ENCODE measurements at regions not wholly inside any gene's neighbourhood (a gene's known extent, or its start where the extent isn't known, plus 50 kb on each side); places are given as distances from the start of the nearest gene placed in this dataset.

DNA sequence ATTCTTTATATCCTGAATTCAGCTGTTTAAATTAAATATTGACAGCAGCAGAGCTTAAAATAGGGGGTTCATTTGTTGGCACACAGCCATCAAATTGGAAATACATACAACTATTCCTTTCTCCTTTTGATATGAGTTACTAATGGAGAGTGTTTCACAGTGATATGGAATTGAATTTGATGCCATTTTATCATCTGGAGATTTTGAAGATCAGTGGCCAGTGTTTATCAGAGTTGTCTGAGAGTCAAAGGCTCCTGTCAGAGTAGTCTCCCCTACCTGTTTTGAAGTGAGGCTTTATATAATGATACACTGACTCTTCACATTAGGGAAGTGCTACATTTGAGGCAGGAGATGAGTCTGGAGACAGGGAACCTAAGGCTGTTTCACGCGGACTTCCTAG is 1286.3 kb downstream of the TECRL start:
- Histone ChIP-seq H3K9me3 (peaks cover 0 to 8% of the 10 kb centered on the region in 2 donors), H3K27me3 (no peaks in the 10 kb centered on the region), H3K4me3 (no peak overlapping the region), H3K4me1 (no peaks in the 10 kb centered on the region), H3K27ac (no peak overlapping the region), H3K36me3 (no peaks in the 10 kb centered on the region)
- DNase-seq (no peak), ATAC-seq (no peak)
- intact Hi-C loops (cut with DNase I), result no loop called here
- TF ChIP-seq, protein P1, sequence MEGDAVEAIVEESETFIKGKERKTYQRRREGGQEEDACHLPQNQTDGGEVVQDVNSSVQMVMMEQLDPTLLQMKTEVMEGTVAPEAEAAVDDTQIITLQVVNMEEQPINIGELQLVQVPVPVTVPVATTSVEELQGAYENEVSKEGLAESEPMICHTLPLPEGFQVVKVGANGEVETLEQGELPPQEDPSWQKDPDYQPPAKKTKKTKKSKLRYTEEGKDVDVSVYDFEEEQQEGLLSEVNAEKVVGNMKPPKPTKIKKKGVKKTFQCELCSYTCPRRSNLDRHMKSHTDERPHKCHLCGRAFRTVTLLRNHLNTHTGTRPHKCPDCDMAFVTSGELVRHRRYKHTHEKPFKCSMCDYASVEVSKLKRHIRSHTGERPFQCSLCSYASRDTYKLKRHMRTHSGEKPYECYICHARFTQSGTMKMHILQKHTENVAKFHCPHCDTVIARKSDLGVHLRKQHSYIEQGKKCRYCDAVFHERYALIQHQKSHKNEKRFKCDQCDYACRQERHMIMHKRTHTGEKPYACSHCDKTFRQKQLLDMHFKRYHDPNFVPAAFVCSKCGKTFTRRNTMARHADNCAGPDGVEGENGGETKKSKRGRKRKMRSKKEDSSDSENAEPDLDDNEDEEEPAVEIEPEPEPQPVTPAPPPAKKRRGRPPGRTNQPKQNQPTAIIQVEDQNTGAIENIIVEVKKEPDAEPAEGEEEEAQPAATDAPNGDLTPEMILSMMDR (IDR thresholded peaks at IDR 0.05), result no peak

- TF ChIP-seq, protein P1 (IDR thresholded peaks at IDR 0.05), result no peak
- H3K36me3 ChIP-seq, result no peaks in the 10 kb centered on the region
- no peaks in the 10 kb centered on the region for H3K27me3 ChIP-seq
- H3K9me3 ChIP-seq, result peaks cover 0 to 35% of the 10 kb centered on the region in 2 donors
- H3K27ac ChIP-seq, result no peak overlapping the region
- no peak overlapping the region for H3K4me3 ChIP-seq
- intact Hi-C loops (cut with DNase I), result no loop called here
- ATAC-seq (no peak), DNase-seq (no peak)
- H3K4me1 ChIP-seq, result no peaks in the 10 kb centered on the region
Measured at GRCh38 chr4:63106600-63106999, 1302.7 kb downstream of the TECRL start.

GRCh38 chr4:63105839-63106238 is 1303.4 kb downstream of the TECRL start:
- Histone ChIP-seq H3K36me3 (no peaks in the 10 kb centered on the region), H3K9me3 (peaks cover 0 to 40% of the 10 kb centered on the region in 2 donors), H3K27ac (no peak overlapping the region), H3K4me1 (no peaks in the 10 kb centered on the region), H3K4me3 (no peak overlapping the region), H3K27me3 (no peaks in the 10 kb centered on the region)
- DNase-seq, result no peak
- no peak for ATAC-seq
- intact Hi-C loops (cut with DNase I), result no loop called here
- TF ChIP-seq, protein P1 (IDR thresholded peaks at IDR 0.05), result no peak

DNA sequence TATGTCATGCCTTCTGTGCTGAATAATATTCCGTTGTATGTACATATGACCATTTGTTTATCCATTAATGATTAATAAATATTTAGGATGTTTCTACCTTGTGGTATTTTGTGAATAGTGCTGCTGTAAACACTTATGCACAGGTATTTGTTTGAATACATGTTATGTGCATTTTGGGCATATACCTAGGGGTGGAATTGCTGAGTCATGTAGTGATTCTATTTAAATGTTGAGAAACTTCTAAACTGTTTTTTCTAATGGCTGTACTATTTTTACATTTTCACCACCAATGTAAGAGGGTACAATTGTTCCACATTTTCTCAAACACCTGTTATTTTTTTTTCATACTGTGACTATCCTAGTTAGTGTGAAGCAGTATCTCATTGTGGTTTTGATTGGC is 1318.6 kb downstream of the TECRL start:
- Histone ChIP-seq H3K4me1 (no peaks in the 10 kb centered on the region), H3K27ac (no peak overlapping the region), H3K36me3 (no peaks in the 10 kb centered on the region), H3K27me3 (no peaks in the 10 kb centered on the region), H3K4me3 (no peak overlapping the region), H3K9me3 (no peaks in the 10 kb centered on the region)
- no peak for ATAC-seq
- intact Hi-C loops (cut with DNase I), result no loop called here
- TF ChIP-seq, protein P1 (IDR thresholded peaks at IDR 0.05), result no peak
- no peak for DNase-seq

DNA sequence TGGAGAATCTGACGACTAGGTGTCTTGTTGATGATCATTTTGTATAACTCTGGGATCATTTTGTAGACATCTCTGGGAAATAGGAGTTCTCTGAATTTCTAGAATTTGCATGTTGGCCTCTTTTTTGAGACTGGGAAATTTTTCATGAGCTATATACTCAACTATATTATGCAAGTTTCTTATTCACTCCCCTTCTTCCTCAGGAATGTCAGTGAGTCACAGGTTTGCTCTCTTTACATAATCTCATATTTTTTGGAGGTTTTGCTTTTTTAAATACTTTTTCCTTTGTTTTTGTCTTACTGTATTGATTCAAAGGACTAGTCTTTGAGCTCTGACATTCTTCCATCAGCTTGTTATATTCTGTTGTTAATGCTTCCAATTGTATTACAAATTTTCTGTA is 1324.2 kb downstream of the TECRL start:
- ATAC-seq, result no peak
- intact Hi-C loops (cut with DNase I), result no loop called here
- Histone ChIP-seq H3K9me3 (no peaks in the 10 kb centered on the region), H3K27ac (no peak overlapping the region), H3K4me1 (no peaks in the 10 kb centered on the region), H3K27me3 (no peaks in the 10 kb centered on the region), H3K36me3 (no peaks in the 10 kb centered on the region), H3K4me3 (no peak overlapping the region)
- DNase-seq, result no peak
- TF ChIP-seq, protein P1 (IDR thresholded peaks at IDR 0.05), result no peak
